NB4 (cell line): ENCODE measurements at regions not wholly inside any gene's neighbourhood (a gene's known extent, or its start where the extent isn't known, plus 50 kb on each side); places are given as distances from the start of the nearest gene placed in this dataset.

Experiments used
- MYC ChIP-seq: IDR thresholded peaks from 2 replicates; pipeline ENCODE4 v1.6.1; 2011; ENCODE audit warnings: low read depth, low read length
- POLR2A ChIP-seq: IDR thresholded peaks from 2 replicates; pipeline ENCODE4 v1.6.1; 2011; ENCODE audit warnings: mild to moderate bottlenecking; ENCODE audit not compliant: insufficient read length; ENCODE audit errors: extremely low read depth
- TF ChIP-seq, protein P1 (sequence below): IDR thresholded peaks from one replicate; pipeline ENCODE4 v1.5.1; 2012; ENCODE audit warnings: low read depth, low read length
- TF ChIP-seq, protein P2 (sequence below): IDR thresholded peaks from 2 replicates; pipeline ENCODE4 v1.6.1; 2011; ENCODE audit warnings: low read depth, low read length

DNA sequence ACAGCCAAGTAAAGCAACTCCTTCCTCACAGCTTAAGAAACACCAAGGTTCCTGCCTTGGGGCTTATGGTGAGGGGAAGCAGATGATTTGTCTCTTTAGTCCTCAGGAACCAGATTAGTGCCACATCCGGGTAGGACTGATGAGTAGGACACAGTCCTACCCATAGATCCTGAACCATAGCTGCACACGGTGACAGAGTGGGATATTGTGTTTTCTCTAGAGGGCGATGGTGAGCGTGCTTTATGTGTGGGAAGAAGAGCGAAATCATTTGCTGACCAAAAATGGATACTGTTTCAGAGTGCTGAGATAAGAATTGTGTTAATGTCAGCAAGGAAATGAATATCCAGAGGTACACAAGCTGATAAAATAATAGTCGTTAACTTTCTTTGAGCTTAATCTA is 209.0 kb upstream of the FBXL7 start:
- TF ChIP-seq MYC (no peak), POLR2A (no peak)
- TF ChIP-seq, protein P1, sequence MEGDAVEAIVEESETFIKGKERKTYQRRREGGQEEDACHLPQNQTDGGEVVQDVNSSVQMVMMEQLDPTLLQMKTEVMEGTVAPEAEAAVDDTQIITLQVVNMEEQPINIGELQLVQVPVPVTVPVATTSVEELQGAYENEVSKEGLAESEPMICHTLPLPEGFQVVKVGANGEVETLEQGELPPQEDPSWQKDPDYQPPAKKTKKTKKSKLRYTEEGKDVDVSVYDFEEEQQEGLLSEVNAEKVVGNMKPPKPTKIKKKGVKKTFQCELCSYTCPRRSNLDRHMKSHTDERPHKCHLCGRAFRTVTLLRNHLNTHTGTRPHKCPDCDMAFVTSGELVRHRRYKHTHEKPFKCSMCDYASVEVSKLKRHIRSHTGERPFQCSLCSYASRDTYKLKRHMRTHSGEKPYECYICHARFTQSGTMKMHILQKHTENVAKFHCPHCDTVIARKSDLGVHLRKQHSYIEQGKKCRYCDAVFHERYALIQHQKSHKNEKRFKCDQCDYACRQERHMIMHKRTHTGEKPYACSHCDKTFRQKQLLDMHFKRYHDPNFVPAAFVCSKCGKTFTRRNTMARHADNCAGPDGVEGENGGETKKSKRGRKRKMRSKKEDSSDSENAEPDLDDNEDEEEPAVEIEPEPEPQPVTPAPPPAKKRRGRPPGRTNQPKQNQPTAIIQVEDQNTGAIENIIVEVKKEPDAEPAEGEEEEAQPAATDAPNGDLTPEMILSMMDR, result peak; percentile 26
- TF ChIP-seq, protein P2, sequence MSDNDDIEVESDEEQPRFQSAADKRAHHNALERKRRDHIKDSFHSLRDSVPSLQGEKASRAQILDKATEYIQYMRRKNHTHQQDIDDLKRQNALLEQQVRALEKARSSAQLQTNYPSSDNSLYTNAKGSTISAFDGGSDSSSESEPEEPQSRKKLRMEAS, result no peak
